ACHN (cell line): ENCODE measurements at regions not wholly inside any gene's neighbourhood (a gene's known extent, or its start where the extent isn't known, plus 50 kb on each side); places are given as distances from the start of the nearest gene placed in this dataset.

Source experiments
- DNase-seq: peaks from one replicate; pipeline ENCODE4 v3.0.0-alpha.2; 2015
- in situ Hi-C: cut with HindIII; loops from 2 replicates; pipeline ENCODE4 v1.10.0; 2017; ENCODE audit warnings: low sequenced_read_pairs, low pct_ligation_motif_present, low pct_unique_long_range_greater_than_20kb

GRCh38 chr2:215609089-215610032 lies 173.5 kb upstream of the FN1 start:
- peak; percentile 4 for DNase-seq
- in situ Hi-C loops: no loop called here

- in situ Hi-C loops: no loop called here
- no peak for DNase-seq
Observed at GRCh38 chr2:215607766-215608165, 171.9 kb upstream of the FN1 start.

- DNase-seq: no peak
- in situ Hi-C loops: no loop called here
Observed at GRCh38 chr2:215606219-215606618, 170.4 kb upstream of the FN1 start.

- no peak for DNase-seq
- in situ Hi-C loops: no loop called here
Observed at GRCh38 chr2:215605214-215605613, 169.3 kb upstream of the FN1 start.

- in situ Hi-C loops: no loop called here
Observed at GRCh38 chr2:215604606-215605005, 168.7 kb upstream of the FN1 start.

GRCh38 chr2:215603440-215603839 lies 167.6 kb upstream of the FN1 start:
- in situ Hi-C loops: no loop called here
- DNase-seq: no peak

More at GRCh38 chr2:215604606-215605005, 168.7 kb upstream of the FN1 start:
- no peak for DNase-seq

GRCh38 chr2:215602997-215603396 lies 167.1 kb upstream of the FN1 start:
- DNase-seq: no peak
- in situ Hi-C loops: no loop called here

- DNase-seq: no peak
- in situ Hi-C loops: no loop called here
Observed at GRCh38 chr2:215601990-215602721, 166.3 kb upstream of the FN1 start.

- DNase-seq: no peak
- in situ Hi-C loops: no loop called here
Observed at GRCh38 chr2:215601526-215601925, 165.7 kb upstream of the FN1 start.

- in situ Hi-C loops: no loop called here
Observed at GRCh38 chr2:215598376-215598975, 162.6 kb upstream of the FN1 start.

GRCh38 chr2:215597577-215597976 lies 161.7 kb upstream of the FN1 start:
- no peak for DNase-seq

More at GRCh38 chr2:215598376-215598975, 162.6 kb upstream of the FN1 start:
- DNase-seq: no peak

GRCh38 chr2:215594766-215595165 lies 158.9 kb upstream of the FN1 start:
- in situ Hi-C loops: no loop called here
- DNase-seq: no peak

More at GRCh38 chr2:215597577-215597976, 161.7 kb upstream of the FN1 start:
- in situ Hi-C loops: no loop called here

GRCh38 chr2:215590010-215590745 lies 154.3 kb upstream of the FN1 start:
- in situ Hi-C loops: no loop called here
- no peak for DNase-seq

GRCh38 chr2:215583881-215584280 lies 148.0 kb upstream of the FN1 start:
- in situ Hi-C loops: no loop called here
- DNase-seq: no peak

GRCh38 chr2:215579809-215580208 lies 143.9 kb upstream of the FN1 start:
- in situ Hi-C loops: no loop called here
- DNase-seq: no peak

GRCh38 chr2:215577356-215577755 lies 141.5 kb upstream of the FN1 start:
- DNase-seq: peak; percentile 23
- in situ Hi-C loops: no loop called here

GRCh38 chr2:215576572-215576971 lies 140.7 kb upstream of the FN1 start:
- no peak for DNase-seq

GRCh38 chr2:215573496-215573895 lies 137.6 kb upstream of the FN1 start:
- in situ Hi-C loops: no loop called here

More at GRCh38 chr2:215576572-215576971, 140.7 kb upstream of the FN1 start:
- in situ Hi-C loops: no loop called here

More at GRCh38 chr2:215573496-215573895, 137.6 kb upstream of the FN1 start:
- DNase-seq: no peak
